Activated naive CD4-positive, alpha-beta T cell treated with anti-CD3 and anti-CD28 coated beads for 36 hours (primary cell): ENCODE measurements at regions not wholly inside any gene's neighbourhood (a gene's known extent, or its start where the extent isn't known, plus 50 kb on each side); places are given as distances from the start of the nearest gene placed in this dataset.
"Not testable (repeated sequence)": the region's sequence is repeated elsewhere in the genome, so short reads cannot be mapped to it uniquely, and the experiment has no call there.

Experiments
- CTCF ChIA-PET: fragments of 350-600 bp; sonication (Branson Sonifier 250); formaldehyde crosslinking; loops from one replicate; lab custom pipeline; 2021; ENCODE audit warnings: antibody characterized with exemption; lab: Charles Lee
- DNase-seq: peaks from one replicate; pipeline ENCODE4 v3.0.0-alpha.2; 2020
- H3K27ac Mint-ChIP-seq: one replicate; pipeline ENCODE4 v1.8.0; 2021; ENCODE audit warnings: mild to moderate bottlenecking, mixed read lengths
- H3K27me3 Mint-ChIP-seq: one replicate; pipeline ENCODE4 v1.8.0; 2021; ENCODE audit warnings: low read depth, mixed read lengths
- H3K36me3 Mint-ChIP-seq: one replicate; pipeline ENCODE4 v1.8.0; 2021; ENCODE audit warnings: low read depth, mixed read lengths
- H3K4me1 Mint-ChIP-seq: one replicate; pipeline ENCODE4 v1.8.0; 2021; ENCODE audit warnings: low read depth, mixed read lengths
- H3K4me3 Mint-ChIP-seq: one replicate; pipeline ENCODE4 v1.8.0; 2021; ENCODE audit warnings: mild to moderate bottlenecking, moderate library complexity, mixed read lengths
- H3K9me3 Mint-ChIP-seq: one replicate; pipeline ENCODE4 v1.8.0; 2021; ENCODE audit warnings: mixed read lengths
- intact Hi-C: fragments of 100-400 bp; cut with micrococcal nuclease; formaldehyde crosslinking; loops from one replicate; pipeline ENCODE4 v1.15.1; 2023

DNA sequence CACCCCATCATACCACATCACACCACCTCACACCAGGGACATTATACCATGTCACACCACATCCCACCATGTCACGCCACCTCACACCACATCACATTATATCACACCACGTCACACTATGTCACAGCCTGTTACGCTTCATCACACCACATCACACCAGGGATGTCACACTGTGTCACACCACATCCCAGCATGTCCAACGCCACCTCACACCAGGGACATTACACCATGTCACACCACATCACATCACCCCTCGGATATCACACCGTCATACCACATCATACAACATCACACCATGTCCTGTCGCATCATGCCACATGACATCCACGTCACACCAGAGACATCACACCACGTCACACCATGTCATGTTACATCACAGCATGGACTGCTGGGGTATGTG lies 235.5 kb downstream of the TMEM121 start:
- H3K4me3 Mint-ChIP-seq, result no peak overlapping the region
- DNase-seq, result no peak
- no peaks in the 10 kb centered on the region for H3K36me3 Mint-ChIP-seq
- intact Hi-C loops, result loop anchor here (5.0 kb wide), 1 partner anchor 145 kb away; no protein-coding TSS in a partner anchor
- CTCF ChIA-PET, result no interaction called here
- no peaks in the 10 kb centered on the region for H3K9me3 Mint-ChIP-seq
- no peaks in the 10 kb centered on the region for H3K27me3 Mint-ChIP-seq
- no peak overlapping the region for H3K27ac Mint-ChIP-seq
- H3K4me1 Mint-ChIP-seq, result no peaks in the 10 kb centered on the region

GRCh38 chr14:105762262-105762661 lies 235.9 kb downstream of the TMEM121 start:
- H3K4me1 Mint-ChIP-seq, H3K27ac Mint-ChIP-seq, CTCF ChIA-PET, H3K9me3 Mint-ChIP-seq, H3K4me3 Mint-ChIP-seq, DNase-seq, H3K36me3 Mint-ChIP-seq, H3K27me3 Mint-ChIP-seq: not testable (repeated sequence)
- intact Hi-C loops, result loop anchor here (5.0 kb wide), 1 partner anchor 145 kb away; no protein-coding TSS in a partner anchor

DNA sequence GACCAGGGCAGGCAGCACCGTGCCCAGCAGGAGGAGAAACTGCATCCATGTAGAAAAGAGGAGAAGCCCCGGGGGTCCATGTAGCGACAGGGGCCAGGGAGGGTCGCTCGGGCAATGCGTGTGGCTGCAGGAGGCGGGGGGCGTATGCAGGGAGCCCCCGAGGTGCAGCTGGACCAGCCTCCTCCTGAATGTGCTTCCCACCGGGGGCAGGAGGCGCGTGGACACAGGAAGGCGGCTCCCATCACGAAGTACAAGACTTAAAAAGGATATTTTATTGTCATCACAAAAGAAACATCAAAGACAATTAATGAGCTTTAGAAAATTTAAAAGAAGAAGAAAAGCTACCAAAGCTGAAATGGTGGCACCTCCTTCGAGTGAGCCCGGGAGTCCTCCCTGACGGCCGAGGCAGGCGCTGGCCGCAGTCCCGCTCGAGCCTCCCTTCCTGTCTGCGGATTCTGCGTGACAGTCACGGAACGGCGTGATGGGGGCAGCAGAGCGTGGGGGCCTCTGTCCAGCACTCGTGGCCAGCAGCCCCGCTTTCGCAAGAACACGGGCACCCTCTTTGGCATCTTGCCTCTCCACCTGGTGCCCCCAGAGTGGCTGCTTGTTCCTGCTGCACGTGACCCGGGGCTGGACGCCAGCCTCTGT lies 238.0 kb downstream of the TMEM121 start:
- H3K36me3 Mint-ChIP-seq, H3K4me1 Mint-ChIP-seq, CTCF ChIA-PET, H3K9me3 Mint-ChIP-seq, H3K27ac Mint-ChIP-seq, H3K4me3 Mint-ChIP-seq, DNase-seq, H3K27me3 Mint-ChIP-seq: not testable (repeated sequence)
- intact Hi-C loops, result loop anchor here (5.0 kb wide), 1 partner anchor 147 kb away; no protein-coding TSS in a partner anchor

DNA sequence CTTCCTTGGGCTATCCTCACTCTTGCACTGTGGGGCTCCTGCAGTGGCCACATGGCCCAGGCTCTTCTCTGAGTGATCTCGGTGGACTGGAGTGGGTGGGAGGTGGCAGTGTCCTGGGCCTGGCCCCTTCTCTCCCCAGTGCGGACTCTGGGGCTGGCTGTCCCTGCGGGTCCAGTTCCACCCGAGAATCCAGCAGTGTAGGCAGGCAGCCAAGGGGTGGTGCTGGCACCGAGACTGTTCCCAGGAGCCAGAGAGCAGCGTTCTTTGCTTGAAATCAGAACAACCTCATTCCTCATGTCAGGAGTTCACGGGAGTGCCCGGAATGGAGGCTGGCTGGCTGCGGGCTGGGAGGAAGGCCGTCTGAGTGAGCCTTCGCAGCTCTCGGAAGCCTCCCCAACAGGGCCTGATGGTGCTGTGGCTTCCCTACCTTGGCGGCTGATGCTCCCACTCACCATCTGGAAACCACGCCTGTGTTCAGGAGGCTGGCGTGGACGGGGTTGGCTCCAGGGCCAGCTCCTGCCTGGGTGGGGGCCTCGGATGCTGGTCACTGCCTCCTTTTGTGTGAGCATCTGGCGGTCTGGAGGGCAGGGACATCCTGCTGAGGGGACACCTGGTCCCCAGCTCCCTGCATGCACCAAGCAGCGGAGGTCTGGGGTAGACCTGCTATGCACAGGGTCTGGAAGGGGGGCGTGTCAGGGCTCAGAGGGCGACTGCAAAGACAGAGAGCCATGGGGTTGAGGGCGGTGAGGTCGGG lies 238.9 kb downstream of the TMEM121 start:
- intact Hi-C loops, DNase-seq, CTCF ChIA-PET, H3K4me1 Mint-ChIP-seq, H3K27ac Mint-ChIP-seq, H3K27me3 Mint-ChIP-seq, H3K4me3 Mint-ChIP-seq, H3K9me3 Mint-ChIP-seq, H3K36me3 Mint-ChIP-seq: not testable (repeated sequence)

DNA sequence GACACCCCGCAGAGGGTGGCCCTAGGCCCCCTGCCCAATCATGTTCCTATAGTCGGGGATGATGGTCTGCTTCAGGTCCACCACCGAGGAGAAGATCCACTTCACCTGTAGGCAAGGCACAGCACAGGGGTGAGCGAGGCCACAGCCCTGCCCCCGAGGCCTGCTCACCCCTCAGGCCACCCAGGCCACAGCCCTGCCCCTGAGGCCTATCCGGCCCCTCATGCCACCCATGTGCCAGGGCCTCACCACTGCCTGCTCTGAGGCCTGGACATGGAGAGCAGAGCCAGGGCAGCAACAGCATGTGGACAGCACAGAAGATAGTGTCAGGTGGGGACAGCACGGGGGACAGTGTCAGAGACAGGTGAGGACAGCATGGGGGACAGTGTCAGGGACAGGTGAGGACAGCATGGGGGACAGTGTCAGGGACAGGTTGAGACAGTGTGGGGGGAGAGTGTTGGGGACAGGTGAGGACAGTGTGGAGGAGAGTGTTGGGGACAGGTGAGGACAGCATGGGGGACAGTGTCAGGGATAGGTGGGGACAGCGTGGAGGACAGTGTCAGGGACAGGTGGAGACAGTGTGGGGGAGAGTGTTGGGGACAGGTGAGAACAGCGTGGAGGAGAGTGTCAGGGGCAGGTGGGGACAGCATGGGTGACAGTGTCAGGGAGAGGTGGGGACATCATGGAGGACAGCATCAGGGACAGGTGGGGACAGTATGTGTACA lies 239.7 kb downstream of the TMEM121 start:
- intact Hi-C loops, result loop anchor here (2.0 kb wide), 1 partner anchor 25 kb away; no protein-coding TSS in a partner anchor
- H3K27ac Mint-ChIP-seq, result no peak overlapping the region
- no peak for DNase-seq
- H3K27me3 Mint-ChIP-seq, result no peaks in the 10 kb centered on the region
- no peaks in the 10 kb centered on the region for H3K4me1 Mint-ChIP-seq
- H3K4me3 Mint-ChIP-seq, result no peak overlapping the region
- H3K9me3 Mint-ChIP-seq, result no peaks in the 10 kb centered on the region
- CTCF ChIA-PET, result no interaction called here
- H3K36me3 Mint-ChIP-seq, result no peaks in the 10 kb centered on the region

DNA sequence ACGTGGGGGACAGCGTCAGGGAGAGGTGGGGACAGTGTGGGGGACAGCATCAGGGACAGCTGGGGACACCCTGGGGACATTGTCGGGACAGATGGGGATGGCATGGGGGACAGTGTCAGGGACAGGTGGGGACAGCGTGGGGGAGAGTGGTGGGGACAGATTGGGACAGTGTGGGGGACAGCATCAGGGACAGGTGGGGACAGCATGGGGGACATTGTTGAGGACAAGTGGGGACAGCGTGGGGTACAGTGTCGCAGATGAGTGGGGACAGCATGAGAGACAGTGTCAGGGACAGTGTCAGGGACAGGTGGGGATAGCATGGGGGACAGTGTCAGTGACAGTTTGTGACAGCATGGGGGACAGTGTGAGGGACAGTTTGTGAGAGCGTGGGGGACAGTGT lies 240.9 kb downstream of the TMEM121 start:
- intact Hi-C loops, result loop anchor here (2.0 kb wide), 1 partner anchor 27 kb away; no protein-coding TSS in a partner anchor
- H3K27me3 Mint-ChIP-seq, result no peaks in the 10 kb centered on the region
- CTCF ChIA-PET, result no interaction called here
- H3K4me1 Mint-ChIP-seq, result no peaks in the 10 kb centered on the region
- H3K36me3 Mint-ChIP-seq, result no peaks in the 10 kb centered on the region
- H3K4me3 Mint-ChIP-seq, result no peak overlapping the region
- DNase-seq, result no peak
- no peak overlapping the region for H3K27ac Mint-ChIP-seq
- no peaks in the 10 kb centered on the region for H3K9me3 Mint-ChIP-seq

GRCh38 chr14:105768039-105768438 lies 241.7 kb downstream of the TMEM121 start:
- CTCF ChIA-PET, DNase-seq, H3K9me3 Mint-ChIP-seq, H3K4me1 Mint-ChIP-seq, intact Hi-C loops, H3K4me3 Mint-ChIP-seq, H3K36me3 Mint-ChIP-seq, H3K27ac Mint-ChIP-seq, H3K27me3 Mint-ChIP-seq: not testable (repeated sequence)

DNA sequence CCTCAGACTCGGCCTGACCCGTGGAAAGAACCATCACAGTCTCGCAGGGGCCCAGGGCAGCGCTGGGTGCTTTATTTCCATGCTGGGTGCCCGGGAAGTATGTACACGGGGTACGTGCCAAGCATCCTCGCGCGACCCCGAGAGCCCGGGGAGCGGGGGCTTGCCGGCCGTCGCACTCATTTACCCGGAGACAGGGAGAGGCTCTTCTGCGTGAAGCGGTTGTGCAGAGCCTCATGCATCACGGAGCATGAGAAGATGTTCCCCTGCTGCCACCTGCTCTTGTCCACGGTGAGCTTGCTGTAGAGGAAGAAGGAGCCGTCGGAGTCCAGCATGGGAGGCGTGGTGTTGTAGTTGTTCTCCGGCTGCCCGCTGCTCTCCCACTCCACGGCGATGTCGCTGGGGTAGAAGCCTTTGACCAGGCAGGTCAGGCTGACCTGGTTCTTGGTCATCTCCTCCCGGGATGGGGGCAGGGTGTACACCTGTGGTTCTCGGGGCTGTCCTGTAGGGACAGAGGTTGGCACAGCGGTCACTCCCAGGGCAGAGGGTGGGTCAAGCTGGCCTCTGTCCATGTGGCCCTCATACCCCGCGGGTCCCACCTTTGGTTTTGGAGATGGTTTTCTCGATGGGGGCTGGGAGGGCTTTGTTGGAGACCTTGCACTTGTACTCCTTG lies 242.8 kb downstream of the TMEM121 start:
- H3K27me3 Mint-ChIP-seq, H3K27ac Mint-ChIP-seq, H3K4me1 Mint-ChIP-seq, intact Hi-C loops, H3K4me3 Mint-ChIP-seq, H3K9me3 Mint-ChIP-seq, DNase-seq, CTCF ChIA-PET, H3K36me3 Mint-ChIP-seq: not testable (repeated sequence)

- H3K27ac Mint-ChIP-seq, H3K36me3 Mint-ChIP-seq, intact Hi-C loops, H3K4me1 Mint-ChIP-seq, H3K27me3 Mint-ChIP-seq, CTCF ChIA-PET, H3K4me3 Mint-ChIP-seq, H3K9me3 Mint-ChIP-seq, DNase-seq: not testable (repeated sequence)
Measured at GRCh38 chr14:105770619-105771216, 244.3 kb downstream of the TMEM121 start.

- H3K36me3 Mint-ChIP-seq, H3K9me3 Mint-ChIP-seq, CTCF ChIA-PET, intact Hi-C loops, H3K27ac Mint-ChIP-seq, H3K27me3 Mint-ChIP-seq, DNase-seq, H3K4me1 Mint-ChIP-seq, H3K4me3 Mint-ChIP-seq: not testable (repeated sequence)
Measured at GRCh38 chr14:105771261-105772226, 245.2 kb downstream of the TMEM121 start.

DNA sequence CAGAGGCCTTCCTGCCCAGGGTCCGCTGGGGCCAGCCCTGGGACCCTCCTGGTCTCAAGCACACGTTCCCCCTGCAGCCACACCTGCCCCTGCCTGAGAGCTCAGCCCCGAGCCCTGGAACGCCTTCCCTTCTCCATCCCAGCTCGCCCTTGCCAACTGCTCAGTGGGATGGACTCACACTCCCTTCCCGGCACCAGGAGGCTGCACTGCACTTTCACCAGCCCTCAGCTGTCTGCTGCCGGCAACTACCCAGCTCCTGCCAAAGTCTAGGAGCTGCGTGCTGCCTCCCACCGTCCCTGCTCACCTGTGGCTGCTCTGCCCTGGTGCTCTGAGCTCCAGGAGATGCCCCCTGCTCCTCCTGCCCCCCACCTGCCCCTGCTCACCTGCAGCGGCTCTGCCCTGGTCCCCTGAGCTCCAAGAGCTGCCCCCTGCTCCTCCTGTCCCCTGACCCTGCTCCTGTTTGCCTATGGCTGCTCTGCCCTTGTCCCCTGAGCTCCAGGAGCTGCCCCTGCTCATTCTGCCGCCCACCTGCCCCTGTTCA lies 246.4 kb downstream of the TMEM121 start:
- H3K27me3 Mint-ChIP-seq, H3K27ac Mint-ChIP-seq, intact Hi-C loops, H3K4me1 Mint-ChIP-seq, H3K4me3 Mint-ChIP-seq, DNase-seq, H3K9me3 Mint-ChIP-seq, H3K36me3 Mint-ChIP-seq: not testable (repeated sequence)
- CTCF ChIA-PET, result interaction anchor here (1.1 kb wide), 1 partner anchor 228 kb away, joined by 3 read pairs; no protein-coding TSS in a partner anchor
